HG02610 (cell line): ENCODE measurements at regions not wholly inside any gene's neighbourhood (a gene's known extent, or its start where the extent isn't known, plus 50 kb on each side); places are given as distances from the start of the nearest gene placed in this dataset.

ENCODE experiments used
- ATAC-seq: cut with Tn5 transposase; IDR thresholded peaks from one replicate; pipeline ENCODE4 v1.9.1; 2021; ENCODE audit warnings: mild to moderate bottlenecking, moderate library complexity; ENCODE audit not compliant: unreplicated experiment

DNA sequence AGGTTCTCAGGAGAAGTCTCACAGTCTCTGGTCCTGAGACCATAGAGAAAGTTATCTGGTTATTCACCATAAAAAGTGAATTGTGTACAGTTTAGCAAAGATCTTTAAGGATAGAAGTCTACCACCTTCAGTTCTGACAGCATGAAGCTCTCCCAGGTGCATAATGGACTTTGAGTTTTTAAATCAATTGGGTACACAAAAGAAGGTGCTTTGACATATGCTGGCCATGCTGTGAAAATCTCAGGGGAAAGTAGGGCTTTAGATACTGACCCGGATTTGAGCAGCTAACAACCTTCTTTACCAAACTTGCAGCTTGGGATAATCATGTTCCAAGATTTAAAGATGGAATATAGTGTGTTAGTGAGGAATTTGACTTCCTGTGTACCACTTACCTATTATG lies 264.2 kb downstream of the ZSWIM6 start:
- no peak for ATAC-seq

DNA sequence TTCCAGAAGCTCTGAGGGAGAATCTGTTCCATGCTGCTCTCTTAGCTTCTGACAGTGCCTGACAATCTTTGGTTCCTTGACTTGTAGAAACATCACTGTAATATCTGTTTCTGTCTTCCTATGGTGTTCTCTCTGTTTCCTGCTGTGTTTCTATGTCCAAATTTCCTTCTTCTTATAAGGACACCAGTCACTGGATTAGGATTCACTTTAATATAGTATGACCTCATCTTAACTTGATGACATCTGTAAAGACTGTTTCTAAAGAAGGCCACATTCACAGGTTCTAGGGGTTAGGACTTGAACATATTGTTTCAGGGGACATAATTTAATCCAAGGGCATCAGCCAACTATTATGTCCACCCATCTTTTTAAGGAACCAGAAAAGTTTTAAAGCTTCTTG lies 265.6 kb downstream of the ZSWIM6 start:
- ATAC-seq = no peak

DNA sequence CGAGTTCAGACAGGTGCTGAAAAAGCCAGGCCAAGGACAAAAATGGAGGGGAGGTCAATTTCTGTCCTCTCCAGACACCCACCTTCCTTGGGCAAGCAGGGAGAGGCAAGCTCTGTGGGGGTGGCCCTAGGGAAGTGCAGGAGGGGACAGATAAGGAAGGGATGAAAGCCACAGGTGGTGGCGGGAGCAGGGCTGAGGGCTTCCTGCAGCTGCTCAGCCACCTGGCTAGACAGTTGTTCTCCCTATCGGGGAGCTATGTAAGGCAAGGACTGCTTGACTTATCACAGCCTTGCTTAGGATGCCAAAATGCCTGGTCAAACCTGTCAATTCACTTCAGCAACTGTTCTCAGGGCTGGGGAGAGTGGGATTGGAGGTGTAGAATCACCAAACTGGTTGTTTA lies 266.1 kb downstream of the ZSWIM6 start:
- ATAC-seq = no peak

DNA sequence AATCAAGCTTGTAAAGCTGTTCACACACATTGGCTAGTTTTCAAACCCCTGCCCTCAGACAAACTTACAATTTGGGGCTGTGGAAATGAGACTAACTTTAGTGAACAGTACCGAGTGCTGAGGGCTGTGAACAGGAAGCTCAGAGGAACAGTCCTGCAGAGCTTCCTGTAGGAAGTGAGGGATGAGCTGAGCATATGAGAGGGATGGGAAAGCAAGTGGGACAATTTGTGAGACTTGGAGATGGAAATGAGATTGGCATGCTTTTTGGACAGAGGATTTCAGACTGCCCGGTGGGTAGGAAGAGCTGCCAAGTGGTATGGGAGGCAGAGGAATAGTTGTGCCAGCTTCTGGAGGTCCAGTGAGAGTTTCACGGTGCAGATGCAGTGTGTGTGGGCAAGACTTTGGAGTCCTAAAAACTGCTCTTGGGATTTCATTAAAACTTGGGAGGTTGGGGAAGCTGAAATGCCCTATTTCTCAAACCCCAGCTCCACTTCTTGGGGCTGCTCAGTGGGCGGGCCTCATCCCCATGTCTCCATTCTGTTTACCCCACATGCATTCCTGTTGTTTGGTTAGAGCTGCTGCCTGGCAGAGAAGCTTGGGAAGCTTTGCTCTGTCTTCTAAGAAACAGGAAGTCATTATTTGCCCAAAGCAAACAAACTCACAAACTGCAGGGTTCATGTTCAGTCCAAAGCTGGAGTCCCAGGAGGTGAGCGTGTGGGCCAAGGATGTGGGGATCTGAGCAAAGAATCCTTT lies 267.5 kb downstream of the ZSWIM6 start:
- ATAC-seq = no peak

DNA sequence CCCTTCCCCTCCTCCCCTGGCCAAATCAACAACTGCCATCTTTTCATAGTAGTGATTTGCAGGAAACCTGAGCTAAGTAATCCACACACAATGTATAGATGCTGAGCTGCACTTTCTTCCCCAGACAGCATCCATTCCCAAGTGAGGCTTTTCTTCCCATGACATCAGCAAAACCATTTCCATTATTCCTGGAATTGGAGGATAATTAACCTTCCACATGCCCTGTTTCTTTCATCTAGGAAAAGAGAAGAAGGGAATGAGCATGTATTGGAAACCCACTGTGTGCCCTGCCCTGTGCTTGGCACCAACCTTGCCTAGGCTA lies 268.0 kb downstream of the ZSWIM6 start:
- no peak for ATAC-seq

DNA sequence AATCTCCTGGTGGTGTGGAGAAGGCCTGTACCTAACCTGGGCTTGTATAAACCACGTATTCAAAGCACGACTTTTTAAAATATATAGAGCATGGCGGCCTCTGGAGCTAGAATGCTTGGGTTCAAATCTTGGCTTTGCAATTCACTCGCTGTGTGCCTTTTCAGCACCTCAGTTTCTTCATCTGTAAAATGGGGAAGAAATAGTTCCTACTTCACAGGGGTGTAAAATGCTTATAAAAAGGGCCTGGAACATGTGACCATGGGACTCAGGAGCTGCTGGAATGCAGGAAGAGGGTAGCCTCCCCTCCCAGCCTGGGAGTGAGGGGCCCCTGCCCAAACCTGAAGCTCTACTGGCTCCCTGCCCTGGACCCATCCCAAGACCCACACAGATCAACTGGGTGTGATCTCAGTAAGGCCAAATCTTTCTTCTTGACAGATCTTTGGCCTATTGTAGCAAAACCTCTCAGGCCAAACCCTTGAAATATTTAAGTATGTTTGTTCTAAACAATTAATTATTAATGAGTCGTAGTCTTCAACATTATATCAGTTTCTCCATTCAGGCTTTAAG lies 269.0 kb downstream of the ZSWIM6 start:
- no peak for ATAC-seq

DNA sequence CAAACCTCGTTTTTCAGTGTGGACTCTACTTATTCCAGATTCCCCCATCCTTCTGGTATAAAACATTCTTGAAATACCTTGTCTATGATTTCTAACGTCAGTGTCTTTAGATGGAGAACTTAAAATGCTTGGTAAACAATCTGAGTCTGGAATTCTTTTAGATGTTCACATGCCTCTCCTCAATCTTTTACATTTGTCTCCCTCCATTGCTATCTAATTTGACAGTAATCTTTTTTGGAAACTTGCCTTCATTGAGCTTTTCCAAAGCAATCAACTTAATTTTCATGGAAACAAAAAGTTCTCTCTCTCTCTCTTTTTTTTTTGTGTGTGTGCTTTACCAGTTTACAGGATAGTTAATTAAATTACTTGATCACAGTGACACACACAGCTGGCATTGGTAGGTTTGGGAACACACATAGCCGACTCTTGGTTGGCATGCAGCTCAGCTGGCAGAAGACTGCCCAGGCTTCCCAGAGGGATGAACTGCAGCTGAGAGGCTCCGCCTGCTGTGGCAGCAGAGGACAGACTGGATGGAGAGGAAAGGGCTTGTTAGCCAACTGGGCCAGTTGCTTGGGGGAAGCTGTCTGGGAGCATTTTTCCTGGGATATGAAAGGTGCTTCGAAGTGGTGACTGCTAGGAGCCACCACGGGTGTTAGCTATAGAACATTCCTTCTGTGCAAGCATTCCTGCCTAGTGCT lies 271.3 kb downstream of the ZSWIM6 start:
- ATAC-seq = no peak

DNA sequence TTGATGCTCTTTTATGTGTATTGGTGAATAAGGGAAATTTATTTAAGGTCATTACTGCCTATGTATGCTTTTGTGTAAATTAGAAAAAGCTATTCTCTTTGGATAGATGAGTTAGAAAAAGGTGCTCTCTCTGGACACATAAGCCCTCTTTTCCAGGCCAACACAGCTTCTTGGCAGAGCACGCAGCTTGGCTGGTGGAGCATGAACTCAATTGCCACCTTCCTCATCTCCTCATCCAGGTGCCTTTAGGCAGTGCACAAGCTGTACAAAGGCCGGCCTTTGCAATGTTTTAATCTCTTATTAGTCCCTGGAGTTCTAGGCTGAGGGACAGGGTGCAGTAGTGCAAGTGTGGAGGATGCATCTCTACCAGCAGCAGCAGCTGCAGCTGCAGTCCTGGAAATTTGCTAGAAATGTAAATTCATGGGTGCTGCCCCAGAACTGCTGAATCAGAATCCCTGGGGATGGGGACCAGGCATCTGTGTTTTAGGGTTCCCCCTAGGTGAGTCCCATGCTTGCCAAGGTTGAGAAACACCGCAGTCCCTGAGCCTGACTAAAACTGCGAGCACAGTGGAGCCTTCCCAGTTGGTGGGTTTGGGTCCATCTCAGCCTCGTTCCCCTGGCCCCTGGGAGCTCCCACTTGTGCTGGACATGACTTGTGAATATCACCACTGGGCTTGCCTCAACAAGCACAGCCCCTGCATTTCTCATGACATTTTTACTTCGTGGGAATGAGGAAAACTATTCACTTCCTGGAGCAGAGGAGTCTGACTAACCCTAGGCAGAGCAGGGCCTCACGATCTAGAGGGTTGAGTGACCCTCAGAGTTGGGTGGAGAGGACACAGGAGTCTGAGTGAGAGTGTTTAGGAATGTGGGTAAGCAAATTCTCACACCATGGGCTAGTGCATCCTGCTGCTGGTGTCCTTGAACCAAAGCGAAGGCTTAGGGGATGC lies 272.3 kb downstream of the ZSWIM6 start:
- ATAC-seq = no peak

DNA sequence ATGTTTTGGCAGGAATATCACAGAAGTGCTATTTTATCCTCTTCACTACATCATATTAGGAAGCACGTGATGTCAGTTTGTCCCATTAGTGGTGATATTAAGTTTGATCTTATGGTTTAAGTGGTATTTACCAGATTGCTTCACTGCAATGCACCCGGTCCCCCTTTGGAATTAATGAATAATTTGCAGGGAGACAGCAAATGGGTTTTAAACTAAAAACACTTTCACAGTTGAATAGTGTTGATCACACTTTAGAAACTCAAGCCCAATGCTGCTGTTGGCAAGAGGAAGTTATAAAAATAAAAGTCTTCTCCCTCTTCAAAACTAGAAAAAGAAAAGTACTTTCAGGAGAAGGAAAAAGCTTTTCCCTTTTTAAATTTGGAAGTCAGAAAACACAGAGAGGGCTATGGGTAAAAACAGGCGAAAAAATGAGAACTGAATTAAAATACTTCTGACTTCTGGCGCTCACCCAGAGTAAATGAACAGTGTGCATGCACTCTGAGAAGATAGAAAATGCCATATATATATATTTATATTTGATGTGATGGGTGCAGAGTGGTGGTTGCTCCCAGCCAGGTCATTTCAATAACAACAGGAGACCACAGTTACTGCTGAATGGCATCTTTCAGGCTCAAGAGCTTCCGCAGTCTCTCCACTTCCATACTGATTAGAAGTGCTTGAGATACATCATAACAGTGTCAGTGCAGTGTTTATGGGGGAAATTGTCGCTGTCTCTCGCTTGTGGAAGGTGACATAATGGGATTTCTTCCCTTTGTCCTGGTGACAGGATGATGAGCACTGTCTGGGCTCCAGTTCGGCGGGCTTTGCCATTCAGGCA lies 278.0 kb downstream of the ZSWIM6 start:
- ATAC-seq = no peak

DNA sequence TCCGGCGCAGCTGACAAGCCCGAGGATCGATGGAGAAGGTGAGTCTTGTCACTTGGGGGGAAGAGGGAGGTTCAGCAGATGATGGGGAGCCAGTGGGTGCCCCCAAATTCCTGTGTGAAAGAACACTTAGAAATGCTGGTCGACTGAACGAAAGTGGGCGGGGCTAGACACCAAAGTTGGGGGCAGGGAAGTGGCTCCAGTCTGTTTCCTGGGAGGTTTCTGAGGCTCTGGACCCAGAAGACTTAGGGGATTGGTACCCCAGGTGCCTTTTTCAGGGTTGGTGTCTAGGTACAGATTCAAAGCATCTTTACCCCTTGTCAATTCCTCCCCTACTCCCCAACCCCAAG lies 278.6 kb downstream of the ZSWIM6 start:
- ATAC-seq = no peak

DNA sequence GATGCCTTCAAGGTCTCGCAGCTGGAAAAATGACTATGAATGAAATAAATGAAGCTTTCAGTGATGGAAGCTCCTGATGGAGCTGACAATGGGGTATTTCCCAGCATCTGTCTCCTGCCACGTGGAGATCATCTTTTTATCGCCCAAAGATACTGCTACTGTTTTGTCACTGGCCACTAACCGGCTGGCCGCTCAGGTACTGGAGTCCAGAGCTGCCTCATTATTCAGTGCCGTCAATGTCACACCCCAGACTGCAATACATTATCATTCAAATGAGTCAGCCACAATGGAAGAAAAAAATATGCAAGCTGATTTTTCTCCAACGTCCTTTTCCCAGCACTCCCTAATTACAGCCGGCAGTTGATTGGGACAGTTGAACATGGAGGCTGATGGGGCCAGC lies 280.4 kb downstream of the ZSWIM6 start:
- no peak for ATAC-seq

DNA sequence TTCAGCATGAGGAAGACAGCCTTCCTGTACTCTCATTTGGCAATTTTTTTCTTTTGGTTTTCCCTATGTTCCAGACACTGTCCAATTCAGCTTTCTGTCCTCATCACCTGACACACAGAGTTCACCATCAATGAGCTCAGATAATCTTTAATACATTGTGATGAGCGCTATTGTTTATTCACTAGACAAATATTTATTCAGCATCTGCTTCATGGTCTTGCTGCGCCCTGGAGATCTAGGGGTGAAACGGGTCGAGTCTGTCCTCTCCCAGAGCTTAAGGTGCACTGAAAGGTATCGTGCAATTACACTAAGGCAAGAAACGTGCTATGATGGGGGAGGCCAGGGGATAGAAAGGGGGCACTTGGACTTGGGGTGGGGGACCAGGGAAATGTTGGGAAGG lies 281.6 kb downstream of the ZSWIM6 start:
- ATAC-seq = no peak

DNA sequence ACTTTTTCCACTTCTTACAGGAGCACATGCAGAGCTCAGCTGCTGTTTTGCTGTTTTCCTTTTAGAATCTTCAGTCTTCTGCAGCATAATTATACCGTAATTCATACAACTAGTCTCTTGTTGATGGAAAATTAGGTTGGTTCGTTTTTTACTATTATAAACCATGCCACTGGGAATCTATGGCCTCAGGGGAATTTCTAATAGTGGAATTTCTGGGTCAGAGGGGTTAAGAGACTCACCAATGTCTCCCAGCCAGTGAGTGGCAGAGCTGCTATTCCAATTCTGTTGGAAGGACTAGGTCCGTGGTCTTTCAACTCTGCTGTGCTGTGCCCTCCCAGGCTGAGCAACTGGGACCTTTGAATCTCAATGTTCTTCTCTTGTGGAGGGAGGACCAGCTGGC lies 282.5 kb downstream of the ZSWIM6 start:
- no peak for ATAC-seq

DNA sequence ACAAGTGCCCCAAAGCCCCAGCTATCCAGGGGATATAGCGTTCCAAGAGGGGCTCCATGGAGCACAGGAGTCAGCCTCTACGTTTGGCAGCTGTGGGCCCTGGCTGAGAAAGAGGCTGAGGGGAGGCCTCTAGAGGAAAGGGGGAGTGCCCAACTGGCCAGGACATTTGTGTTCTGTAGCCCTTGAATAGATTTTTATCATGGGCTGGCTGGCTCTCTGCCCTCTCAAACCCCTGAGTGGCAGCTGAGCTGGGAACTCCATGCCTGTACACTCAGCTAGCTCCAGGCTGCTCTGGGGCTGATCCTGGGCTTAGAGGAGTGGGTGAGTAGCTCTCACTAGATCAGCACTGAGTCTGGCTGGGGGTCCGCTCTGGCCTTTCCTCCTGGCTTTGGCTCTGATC lies 285.0 kb downstream of the ZSWIM6 start:
- no peak for ATAC-seq

DNA sequence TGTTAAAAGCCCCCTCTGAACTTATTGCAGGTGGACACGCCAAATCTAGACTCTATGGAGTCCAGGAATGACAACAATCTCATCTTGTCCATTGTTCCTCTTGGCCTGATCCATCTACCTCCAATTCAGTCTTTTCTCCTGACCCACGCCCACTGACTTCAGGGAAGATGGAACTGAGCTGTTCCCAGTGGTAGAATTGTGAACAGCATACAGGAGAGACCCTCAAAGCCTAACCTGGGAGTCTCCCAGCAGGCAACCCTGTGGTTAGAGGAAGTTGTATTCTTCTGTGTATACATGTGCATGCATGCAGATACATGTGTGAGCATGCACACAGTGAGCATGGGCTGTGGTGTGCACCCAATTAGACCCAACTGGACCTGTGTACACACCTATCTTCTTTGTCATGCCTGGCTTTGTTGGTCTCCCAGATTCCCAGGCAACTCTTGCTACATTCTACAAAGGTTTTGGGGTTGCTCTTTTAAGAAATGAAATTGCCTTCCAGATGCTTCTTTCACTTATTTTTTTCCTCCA lies 286.0 kb downstream of the ZSWIM6 start:
- ATAC-seq = no peak

DNA sequence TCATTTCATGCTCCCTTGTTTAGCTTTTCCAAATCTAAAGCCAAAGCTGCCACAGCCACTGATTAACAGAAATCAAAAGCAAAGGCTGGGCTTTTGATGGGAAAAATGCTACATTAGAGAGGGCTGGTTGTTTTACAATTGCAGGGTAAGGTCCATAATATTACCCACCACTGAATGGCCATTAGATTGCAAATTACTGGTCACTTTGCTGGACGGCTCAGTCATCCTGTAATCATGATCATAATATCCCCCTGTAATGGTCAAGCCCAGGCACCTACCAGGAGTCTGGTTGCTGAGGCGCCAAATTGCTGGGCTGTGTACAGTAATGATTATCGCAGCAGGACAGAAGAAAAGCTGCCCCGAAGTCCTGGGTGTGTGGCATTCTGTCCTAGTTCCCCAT lies 286.5 kb downstream of the ZSWIM6 start:
- ATAC-seq = no peak

DNA sequence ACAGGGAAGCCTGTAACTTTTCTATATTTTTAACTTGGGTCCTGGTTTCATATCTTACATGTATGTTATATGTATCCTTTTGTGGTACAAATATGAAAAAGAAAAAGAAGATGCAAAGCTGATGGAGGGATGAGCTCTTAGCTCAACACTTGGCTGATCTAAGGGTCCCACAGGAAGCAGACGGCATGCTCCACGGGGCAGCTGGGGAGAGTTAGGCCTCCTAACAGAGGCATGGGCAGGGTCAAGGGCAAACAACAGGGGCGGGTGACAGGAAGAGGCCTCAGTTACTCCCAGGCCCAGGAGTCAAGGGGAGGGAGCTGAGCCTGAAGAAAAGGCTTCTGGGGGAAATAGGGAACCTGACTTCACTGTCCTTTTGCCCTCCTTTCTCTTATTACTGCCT lies 287.2 kb downstream of the ZSWIM6 start:
- peak; percentile 53 for ATAC-seq

DNA sequence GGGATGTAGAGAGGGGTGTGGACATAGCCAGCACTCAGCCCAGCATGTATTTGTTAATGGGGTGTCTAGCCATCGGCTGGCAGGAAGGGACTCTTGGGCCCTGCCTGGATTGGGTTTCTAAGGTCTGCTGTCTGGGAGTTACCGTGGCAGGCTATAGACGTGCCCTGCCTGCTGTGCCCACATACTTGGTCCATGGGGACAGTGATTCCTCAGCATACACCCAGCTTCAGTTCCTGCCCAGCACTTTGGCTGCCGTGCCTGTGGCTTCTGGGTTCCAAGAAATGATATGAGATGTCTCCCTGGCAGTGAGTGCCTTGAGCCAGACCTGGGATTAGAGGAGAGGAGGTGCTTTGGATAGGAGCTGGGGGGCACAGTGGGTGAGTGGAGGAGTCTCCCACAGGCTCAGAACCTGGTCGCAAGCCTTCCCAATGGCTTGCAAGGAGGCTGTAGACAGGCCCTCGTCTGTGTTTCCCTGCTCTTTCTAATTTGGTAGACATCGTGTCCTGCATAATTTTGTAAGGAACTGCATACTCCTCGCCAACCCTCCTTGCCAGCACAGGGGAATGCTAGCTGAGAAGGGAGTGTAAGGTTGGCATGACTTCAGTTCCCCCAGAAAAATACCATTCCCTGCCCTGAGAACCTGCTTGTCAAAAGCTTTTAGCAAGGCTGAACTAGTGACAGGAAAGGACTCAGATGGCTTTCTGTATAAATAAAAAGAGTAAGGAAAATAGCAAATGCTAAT lies 287.9 kb downstream of the ZSWIM6 start:
- no peak for ATAC-seq

DNA sequence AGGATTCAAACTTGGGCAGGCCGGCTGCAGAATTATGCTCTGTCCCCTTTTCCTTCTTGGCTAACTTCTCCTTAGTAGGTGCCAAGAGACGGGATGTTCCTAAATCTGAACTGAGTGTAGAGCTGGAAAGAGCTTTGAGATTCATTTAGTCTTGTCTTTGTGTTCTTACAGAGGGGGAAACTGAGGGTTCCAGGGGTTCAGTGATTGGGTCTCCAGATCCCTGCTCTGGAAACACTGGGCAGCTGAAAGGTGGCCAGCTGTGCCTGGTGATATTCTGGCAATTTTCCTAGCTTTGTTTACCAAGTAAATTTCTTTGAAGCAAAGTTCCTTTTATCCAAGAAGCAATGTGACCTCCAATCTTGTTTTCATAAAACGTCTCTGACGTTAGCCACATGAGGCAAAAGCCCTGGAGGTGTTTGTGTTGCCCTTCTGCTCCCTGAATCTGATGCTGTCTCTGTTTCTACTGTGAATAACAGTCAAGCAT lies 288.7 kb downstream of the ZSWIM6 start:
- no peak for ATAC-seq
